IgD-negative memory B cell (primary cell): ENCODE measurements at regions not wholly inside any gene's neighbourhood (a gene's known extent, or its start where the extent isn't known, plus 50 kb on each side); places are given as distances from the start of the nearest gene placed in this dataset.

Experiments used
- H3K27ac Mint-ChIP-seq, 3 donors: one replicate each; pipeline ENCODE4 v1.8.0; 2020 to 2022; ENCODE audit warnings: mild to moderate bottlenecking in 3 of 3, mixed read lengths in 3 of 3, moderate library complexity in 1 of 3
- H3K27me3 Mint-ChIP-seq: one replicate; pipeline ENCODE4 v1.8.0; 2021; ENCODE audit warnings: mixed read lengths
- H3K36me3 Mint-ChIP-seq: one replicate; pipeline ENCODE4 v1.8.0; 2020; ENCODE audit warnings: mild to moderate bottlenecking, mixed read lengths
- H3K4me1 Mint-ChIP-seq, 3 donors: one replicate each; pipeline ENCODE4 v1.8.0; 2020 to 2022; ENCODE audit warnings: mixed read lengths in 3 of 3, mild to moderate bottlenecking in 1 of 3
- H3K4me3 Mint-ChIP-seq, 4 donors: one replicate each; pipeline ENCODE4 v1.8.0; 2020 to 2022; ENCODE audit warnings: mild to moderate bottlenecking in 4 of 4, mixed read lengths in 4 of 4, moderate library complexity in 3 of 4
- H3K9me3 Mint-ChIP-seq, 3 donors: one replicate each; pipeline ENCODE4 v1.8.0; 2020 to 2021; ENCODE audit warnings: mixed read lengths in 3 of 3, mild to moderate bottlenecking in 1 of 3

DNA sequence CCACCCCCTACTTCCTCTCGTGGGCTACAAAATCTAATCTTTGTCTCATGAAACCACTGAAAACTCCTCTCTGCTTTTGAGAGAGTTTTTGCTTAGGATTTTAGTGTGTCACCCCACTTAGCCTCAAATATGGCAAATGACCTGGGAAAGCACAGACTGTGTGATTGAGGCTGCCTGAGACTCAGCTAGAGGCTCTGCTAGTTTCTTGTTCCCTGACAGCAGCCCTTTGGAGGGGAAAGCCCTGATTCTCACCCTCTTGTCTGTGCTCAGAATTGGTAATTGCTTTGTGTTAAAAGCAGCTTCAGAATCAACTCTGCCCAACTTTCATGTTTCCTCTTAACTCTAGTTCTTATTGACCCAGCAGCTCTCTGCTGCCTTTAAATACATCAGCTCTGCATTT is 85.6 kb upstream of the ZP4 start:
- no peak overlapping the region for H3K27ac Mint-ChIP-seq
- peaks cover 1 to 6% (median 6%) of the 10 kb centered on the region in 3 donors for H3K9me3 Mint-ChIP-seq
- no peaks in the 10 kb centered on the region for H3K27me3 Mint-ChIP-seq
- no peak overlapping the region for H3K4me3 Mint-ChIP-seq
- H3K36me3 Mint-ChIP-seq: peaks cover 3% of the 10 kb centered on the region
- H3K4me1 Mint-ChIP-seq: no peaks in the 10 kb centered on the region

DNA sequence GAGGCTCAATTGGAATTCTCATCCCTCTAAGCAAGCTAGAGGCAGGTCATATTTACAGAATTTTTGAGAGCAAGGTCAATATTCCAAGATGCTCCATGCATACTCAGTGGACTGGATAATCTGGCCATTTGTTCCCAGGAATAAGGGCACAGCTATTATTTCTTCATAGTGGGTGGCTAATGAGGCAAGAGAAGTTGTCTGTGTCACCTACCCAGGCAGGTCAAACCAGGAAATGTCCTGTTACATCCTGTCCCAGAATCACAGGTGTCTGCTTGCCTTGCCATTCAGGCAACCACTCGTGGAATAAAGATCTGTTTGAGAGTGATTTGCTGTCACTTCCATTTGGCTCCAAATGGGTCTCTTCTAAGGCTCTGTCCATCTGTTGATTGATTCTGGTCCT is 85.2 kb upstream of the ZP4 start:
- H3K27me3 Mint-ChIP-seq: no peaks in the 10 kb centered on the region
- no peak overlapping the region for H3K4me3 Mint-ChIP-seq
- H3K9me3 Mint-ChIP-seq: peaks cover 1 to 6% (median 6%) of the 10 kb centered on the region in 3 donors
- no peaks in the 10 kb centered on the region for H3K4me1 Mint-ChIP-seq
- no peak overlapping the region for H3K27ac Mint-ChIP-seq
- peaks cover 3% of the 10 kb centered on the region for H3K36me3 Mint-ChIP-seq

DNA sequence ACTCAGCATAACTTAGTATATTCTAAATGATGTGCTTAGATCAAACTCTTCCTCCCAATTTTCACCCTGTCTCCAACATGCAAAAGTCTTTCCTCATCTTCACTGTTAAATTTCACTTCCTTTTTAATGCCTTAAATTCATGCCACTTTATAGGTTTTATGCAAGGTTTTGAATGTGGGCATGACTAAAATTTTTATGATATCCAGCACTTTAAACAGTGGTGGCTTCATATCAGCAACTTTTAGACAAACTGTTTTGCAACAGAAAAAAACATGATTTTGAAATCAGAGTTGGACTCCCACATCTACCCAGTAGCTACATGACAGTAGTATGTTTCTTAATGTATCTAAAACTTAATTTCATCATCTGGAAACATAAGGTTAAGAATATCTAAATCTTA is 84.7 kb upstream of the ZP4 start:
- Mint-ChIP-seq H3K27ac (no peak overlapping the region), H3K36me3 (peaks cover 3% of the 10 kb centered on the region)

DNA sequence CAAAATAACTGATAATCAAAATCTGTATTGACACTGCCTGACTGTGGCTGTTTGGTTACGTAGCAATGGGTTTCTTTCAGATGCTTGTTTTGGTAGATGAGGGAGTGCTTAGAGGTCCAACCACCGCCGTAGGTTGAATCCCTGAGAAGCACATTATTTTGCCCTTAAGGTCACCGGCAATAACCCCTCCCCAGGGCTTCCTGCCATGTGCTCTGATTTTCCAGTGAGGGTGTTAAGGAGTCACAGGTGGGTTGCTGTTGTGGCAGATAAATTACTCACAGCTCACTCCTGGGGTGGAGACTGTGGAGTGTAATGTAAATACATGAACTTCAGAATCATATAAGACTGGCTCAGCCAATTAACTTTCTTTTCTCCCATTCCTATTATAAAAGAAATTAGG is 81.5 kb upstream of the ZP4 start:
- H3K27me3 Mint-ChIP-seq: no peaks in the 10 kb centered on the region
- no peak overlapping the region for H3K27ac Mint-ChIP-seq
- no peaks in the 10 kb centered on the region for H3K36me3 Mint-ChIP-seq
- H3K9me3 Mint-ChIP-seq: peaks cover 0 to 6% (median 6%) of the 10 kb centered on the region in 3 donors
- no peak overlapping the region for H3K4me3 Mint-ChIP-seq
- H3K4me1 Mint-ChIP-seq: no peaks in the 10 kb centered on the region

More for the DNA sequence above, 84.7 kb upstream of the ZP4 start:
- Mint-ChIP-seq H3K9me3 (peaks cover 1 to 6% (median 6%) of the 10 kb centered on the region in 3 donors), H3K27me3 (no peaks in the 10 kb centered on the region), H3K4me1 (no peaks in the 10 kb centered on the region), H3K4me3 (no peak overlapping the region)

DNA sequence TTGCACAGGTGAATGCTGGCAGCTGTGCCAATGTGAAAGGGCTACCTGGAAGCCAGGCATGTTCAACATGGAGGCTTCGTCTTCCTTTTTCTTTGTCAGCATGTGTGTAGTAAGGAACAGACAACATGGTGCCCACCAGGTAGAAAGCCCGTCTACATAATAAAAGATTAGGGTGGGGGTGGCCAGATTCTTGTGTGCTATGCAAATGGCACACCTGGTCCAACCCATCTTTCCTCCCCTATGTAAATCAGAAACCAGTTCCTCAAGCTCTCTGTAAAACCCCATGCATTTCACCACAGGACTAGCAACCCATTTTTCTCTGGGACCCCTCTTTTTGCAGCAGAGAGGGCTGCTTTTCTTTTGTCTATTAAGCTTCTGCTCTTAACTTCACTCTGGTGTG is 72.3 kb upstream of the ZP4 start:
- Mint-ChIP-seq H3K36me3 (no peaks in the 10 kb centered on the region), H3K27ac (no peak overlapping the region), H3K9me3 (peaks cover 0 to 5% (median 2%) of the 10 kb centered on the region in 3 donors), H3K27me3 (no peaks in the 10 kb centered on the region), H3K4me3 (no peak overlapping the region), H3K4me1 (no peaks in the 10 kb centered on the region)

DNA sequence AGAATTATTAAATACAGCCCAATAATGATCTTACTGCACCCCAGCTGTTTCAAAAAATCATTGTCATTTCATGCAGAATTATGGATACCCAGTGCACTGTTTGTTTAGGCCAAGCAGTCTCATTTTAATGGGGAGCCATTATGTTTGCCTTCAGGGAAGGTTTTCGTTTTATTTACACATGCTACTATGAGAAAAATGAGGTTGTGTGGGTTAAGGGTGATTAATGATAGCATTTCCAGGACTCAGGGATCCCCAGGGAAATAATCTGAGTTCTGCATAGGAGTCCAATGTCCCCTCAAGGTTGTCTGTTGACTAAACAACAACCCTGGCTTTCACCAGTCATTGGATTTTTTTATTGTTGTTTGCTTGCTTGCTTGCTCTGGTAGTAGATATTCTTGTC is 71.0 kb upstream of the ZP4 start:
- Mint-ChIP-seq H3K36me3 (no peaks in the 10 kb centered on the region), H3K27me3 (no peaks in the 10 kb centered on the region), H3K4me1 (no peaks in the 10 kb centered on the region), H3K9me3 (peaks cover 0 to 5% (median 2%) of the 10 kb centered on the region in 3 donors), H3K4me3 (no peak overlapping the region), H3K27ac (no peak overlapping the region)

DNA sequence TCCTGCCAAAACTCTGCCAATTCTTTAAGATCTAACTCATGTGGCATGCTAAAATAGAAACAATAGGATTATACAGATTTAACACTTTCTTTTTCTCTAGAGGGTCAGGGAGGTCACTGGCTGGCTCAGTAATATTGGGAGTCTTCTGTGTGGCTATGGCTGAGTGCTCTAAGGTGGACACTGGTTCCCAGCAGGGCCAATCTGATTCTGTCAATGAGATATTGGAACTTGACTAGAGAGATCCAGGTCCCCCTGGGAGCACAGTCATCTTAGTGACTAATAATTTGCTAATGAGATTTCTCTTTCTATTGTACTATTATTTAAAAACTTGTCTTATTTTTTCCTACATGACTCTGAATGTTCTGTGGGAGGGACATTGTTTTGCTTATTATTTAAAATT is 69.1 kb upstream of the ZP4 start:
- H3K4me3 Mint-ChIP-seq: no peak overlapping the region
- H3K27ac Mint-ChIP-seq: no peak overlapping the region
- H3K4me1 Mint-ChIP-seq: no peaks in the 10 kb centered on the region
- no peaks in the 10 kb centered on the region for H3K27me3 Mint-ChIP-seq
- no peaks in the 10 kb centered on the region for H3K36me3 Mint-ChIP-seq
- peaks cover 0 to 5% (median 2%) of the 10 kb centered on the region in 3 donors for H3K9me3 Mint-ChIP-seq

DNA sequence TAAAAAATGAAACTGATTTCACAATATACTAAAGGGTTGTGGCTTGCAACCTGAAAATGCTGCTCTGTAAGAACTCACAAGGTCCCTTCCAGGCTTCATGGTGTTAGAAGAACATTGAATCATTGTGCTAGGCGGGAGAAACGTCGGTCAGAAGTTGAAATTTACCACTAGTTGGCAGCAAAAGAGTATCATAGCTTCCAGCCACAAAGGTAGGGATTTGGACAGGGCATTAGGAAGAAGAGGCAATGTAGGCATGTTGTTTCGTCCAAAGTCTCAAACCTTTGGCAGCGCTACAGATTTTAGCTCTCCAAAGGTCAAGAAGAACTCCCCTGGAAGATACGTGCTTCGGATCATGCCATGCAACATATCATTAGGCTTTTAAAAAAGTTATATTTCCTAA is 62.5 kb upstream of the ZP4 start:
- Mint-ChIP-seq H3K36me3 (no peaks in the 10 kb centered on the region), H3K27ac (no peak overlapping the region), H3K4me1 (no peaks in the 10 kb centered on the region), H3K4me3 (no peak overlapping the region), H3K27me3 (no peaks in the 10 kb centered on the region), H3K9me3 (peaks cover 0 to 2% (median 0%) of the 10 kb centered on the region in 3 donors)
